ENCODE measurements at regions not wholly inside any gene's neighbourhood (a gene's known extent, or its start where the extent isn't known, plus 50 kb on each side); places are given as distances from the start of the nearest gene placed in this dataset.
"Not testable (repeated sequence)": the region's sequence is repeated elsewhere in the genome, so short reads cannot be mapped to it uniquely, and the experiment has no call there.

DNA sequence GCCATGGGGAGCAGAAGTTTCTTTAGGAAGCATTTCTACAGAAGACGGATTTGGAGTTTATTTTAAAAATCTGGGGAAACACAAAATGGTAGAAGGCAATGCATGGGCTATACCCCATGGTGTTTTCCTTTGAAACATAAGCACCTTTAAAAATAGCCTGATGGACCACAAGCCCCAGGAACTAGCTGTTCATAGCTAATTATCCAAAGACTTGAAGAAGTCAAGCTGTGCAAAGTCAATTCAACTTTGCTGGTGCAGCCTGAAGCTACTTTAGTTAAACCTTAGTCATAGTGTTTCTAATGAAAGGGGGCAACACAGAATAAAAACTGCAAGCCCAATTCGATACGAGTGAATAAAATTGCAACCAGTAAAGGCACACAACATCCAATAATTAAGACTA, 732.5 kb downstream of the GALC start:
- H3K4me3 ChIP-seq (ENCODE audit: low read depth, low read length) = no peak overlapping the region
- DNase-seq (ENCODE audit: low read depth) = no peak
- TF ChIP-seq, protein P1, sequence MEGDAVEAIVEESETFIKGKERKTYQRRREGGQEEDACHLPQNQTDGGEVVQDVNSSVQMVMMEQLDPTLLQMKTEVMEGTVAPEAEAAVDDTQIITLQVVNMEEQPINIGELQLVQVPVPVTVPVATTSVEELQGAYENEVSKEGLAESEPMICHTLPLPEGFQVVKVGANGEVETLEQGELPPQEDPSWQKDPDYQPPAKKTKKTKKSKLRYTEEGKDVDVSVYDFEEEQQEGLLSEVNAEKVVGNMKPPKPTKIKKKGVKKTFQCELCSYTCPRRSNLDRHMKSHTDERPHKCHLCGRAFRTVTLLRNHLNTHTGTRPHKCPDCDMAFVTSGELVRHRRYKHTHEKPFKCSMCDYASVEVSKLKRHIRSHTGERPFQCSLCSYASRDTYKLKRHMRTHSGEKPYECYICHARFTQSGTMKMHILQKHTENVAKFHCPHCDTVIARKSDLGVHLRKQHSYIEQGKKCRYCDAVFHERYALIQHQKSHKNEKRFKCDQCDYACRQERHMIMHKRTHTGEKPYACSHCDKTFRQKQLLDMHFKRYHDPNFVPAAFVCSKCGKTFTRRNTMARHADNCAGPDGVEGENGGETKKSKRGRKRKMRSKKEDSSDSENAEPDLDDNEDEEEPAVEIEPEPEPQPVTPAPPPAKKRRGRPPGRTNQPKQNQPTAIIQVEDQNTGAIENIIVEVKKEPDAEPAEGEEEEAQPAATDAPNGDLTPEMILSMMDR (IDR thresholded peaks at IDR 0.05; ENCODE audit: insufficient read depth, low read length) = no peak

DNA sequence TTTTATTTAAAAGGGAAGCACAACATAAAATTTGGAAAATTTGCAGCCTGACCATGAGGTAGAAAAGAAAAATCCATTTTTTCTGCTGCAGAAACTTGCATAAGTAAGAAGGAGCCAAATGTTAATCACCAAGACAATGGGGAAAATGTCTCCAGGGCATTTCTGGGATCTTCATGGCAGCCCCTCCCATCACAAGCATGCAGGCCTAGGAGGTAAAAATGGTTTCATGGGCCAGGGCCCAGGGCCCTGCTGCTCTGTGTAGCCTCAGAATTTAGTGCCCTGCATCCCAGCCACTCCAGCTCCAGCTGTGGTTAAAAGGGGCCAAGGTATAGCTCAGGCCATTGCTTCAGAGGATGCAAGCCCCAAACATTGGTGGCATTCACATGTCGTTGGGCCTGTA, 735.6 kb downstream of the GALC start:
- H3K4me3 ChIP-seq (ENCODE audit: low read depth, low read length) = no peak overlapping the region
- DNase-seq (ENCODE audit: low read depth) = no peak

DNA sequence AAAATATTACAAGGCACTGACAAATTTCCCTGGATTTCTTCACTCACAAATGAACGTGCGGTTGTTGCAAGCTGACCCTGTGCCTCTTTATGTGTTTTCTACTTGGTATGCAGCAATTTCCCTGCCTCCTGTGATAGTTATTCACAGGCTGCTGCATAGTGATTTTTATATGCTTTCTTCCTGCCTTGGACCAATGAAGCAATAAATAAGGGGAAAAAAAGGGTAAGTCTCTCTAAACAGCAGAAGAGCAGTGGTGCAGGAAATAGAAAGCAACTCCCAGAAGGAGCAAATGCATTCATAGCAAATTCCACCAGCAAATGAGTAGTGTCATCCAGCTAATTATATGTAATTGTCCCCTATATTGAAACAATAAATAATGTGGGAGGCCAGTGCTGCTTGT, 737.9 kb downstream of the GALC start:
- DNase-seq (ENCODE audit: low read depth) = no peak
- TF ChIP-seq, protein P1 (IDR thresholded peaks at IDR 0.05; ENCODE audit: insufficient read depth, low read length) = no peak
- H3K4me3 ChIP-seq (ENCODE audit: low read depth, low read length) = no peak overlapping the region

More for the DNA sequence above, 735.6 kb downstream of the GALC start:
- TF ChIP-seq, protein P1 (IDR thresholded peaks at IDR 0.05; ENCODE audit: insufficient read depth, low read length) = no peak

DNA sequence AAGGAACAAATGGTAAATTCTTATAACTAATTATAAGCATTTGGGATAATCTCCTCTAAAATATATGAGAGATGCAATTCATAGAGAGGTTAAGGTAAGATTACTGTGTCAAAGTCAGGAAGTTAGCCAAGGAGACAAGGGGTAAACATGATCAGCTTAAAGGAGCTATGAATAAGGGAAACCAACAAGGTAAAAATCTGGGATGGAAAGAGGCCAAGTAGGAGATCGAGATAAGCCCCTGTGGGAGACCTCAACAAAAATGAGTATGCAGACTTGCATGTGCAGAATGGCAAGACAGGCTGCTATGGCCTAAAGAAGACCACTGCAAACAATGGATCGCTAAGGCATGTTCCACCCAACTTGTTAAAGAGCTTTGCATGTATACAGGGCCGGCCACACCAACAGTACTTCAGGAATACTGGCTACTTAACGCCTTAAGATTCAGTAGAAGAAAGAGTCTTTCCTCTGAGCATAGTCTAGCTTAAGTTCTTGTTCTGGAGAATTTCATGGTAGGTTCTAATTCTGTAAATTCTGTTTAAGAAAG, 738.6 kb downstream of the GALC start:
- DNase-seq (ENCODE audit: low read depth) = no peak
- H3K4me3 ChIP-seq (ENCODE audit: low read depth, low read length) = no peak overlapping the region
- TF ChIP-seq, protein P1 (IDR thresholded peaks at IDR 0.05; ENCODE audit: insufficient read depth, low read length) = no peak

DNA sequence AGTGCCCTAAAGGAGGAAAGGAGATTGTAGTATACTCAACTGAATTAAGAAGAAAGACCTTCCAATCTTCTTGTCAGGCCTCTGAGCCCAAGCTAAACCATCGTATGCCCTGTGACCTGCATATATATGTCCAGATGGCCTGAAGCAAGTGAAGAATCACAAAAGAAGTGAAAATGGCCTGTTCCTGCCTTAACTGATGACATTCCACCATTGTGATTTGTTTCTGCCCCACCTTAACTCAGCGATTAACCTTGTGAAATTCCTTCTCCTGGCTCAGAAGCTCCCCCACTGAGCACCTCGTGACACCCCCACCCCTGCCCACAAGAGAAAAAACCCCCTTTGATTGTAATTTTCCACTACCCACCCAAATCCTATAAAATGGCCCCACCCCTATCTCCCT, 739.2 kb downstream of the GALC start:
- not testable (repeated sequence) for H3K4me3 ChIP-seq (ENCODE audit: low read depth, low read length); DNase-seq (ENCODE audit: low read depth)

DNA sequence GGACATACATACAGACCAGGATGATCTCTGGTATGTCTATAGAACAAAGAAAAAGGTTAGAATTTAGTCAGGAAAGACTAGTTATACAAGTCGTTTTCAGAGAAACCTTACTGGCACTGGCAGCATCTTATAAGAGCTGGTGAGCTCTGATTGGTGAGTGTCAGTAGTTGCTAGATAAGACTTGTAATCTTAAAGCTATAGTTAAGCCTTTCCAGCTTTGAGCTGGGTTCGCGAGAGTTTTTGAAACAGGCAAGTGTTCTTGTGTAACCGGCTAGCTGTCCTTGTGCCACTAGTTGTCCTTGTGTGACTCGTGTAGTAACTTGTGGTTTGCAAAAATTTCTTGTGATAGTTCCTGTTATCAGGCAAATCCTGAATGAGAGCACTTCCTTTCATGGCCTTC, 740.9 kb downstream of the GALC start:
- TF ChIP-seq, protein P1 (IDR thresholded peaks at IDR 0.05; ENCODE audit: insufficient read depth, low read length) = no peak
- H3K4me3 ChIP-seq (ENCODE audit: low read depth, low read length) = no peak overlapping the region
- no peak for DNase-seq (ENCODE audit: low read depth)

DNA sequence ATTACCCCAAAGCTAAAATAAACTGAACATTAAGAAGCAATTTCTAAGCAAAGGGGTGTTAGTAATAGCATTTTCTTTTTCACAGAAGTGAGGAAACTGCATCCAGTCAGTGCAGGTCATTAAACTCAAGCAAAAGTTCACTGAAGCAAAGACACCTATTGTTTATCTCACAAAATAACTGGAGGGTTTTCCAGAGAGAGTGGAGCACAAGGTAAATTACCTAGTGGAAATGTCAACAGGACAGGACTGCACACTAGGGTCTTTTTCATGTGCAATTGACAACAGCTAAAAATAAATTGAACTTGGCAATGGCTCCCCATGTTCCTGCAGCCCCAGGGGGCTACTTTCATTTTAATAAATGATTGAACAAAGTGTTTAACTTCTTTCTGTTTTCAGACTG, 742.0 kb downstream of the GALC start:
- H3K4me3 ChIP-seq (ENCODE audit: low read depth, low read length) = no peak overlapping the region
- no peak for DNase-seq (ENCODE audit: low read depth)
- TF ChIP-seq, protein P1 (IDR thresholded peaks at IDR 0.05; ENCODE audit: insufficient read depth, low read length) = no peak
